SK-N-SH (cell line): ENCODE measurements at regions not wholly inside any gene's neighbourhood (a gene's known extent, or its start where the extent isn't known, plus 50 kb on each side); places are given as distances from the start of the nearest gene placed in this dataset.

ENCODE experiments used
- CTCF ChIA-PET: fragments of 300-600, 350-600 bp; formaldehyde crosslinking; extraction: SDS; loops from one replicate; lab custom pipeline; 2021; lab: Yijun Ruan, JAX
- POLR2A ChIA-PET: fragments of 350-600 bp; sonication (Branson Sonifier 250); formaldehyde crosslinking; extraction: SDS; loops from one replicate; lab custom pipeline; 2020; ENCODE audit warnings: antibody characterized with exemption, inconsistent platforms; lab: Yijun Ruan, JAX
- DNase-seq: peaks from one replicate; pipeline ENCODE4 v3.0.0; 2012
- H2AFZ ChIP-seq: fragments of 200-600 bp; sonication (generic); 2 replicates; pipeline ENCODE4 v1.8.1; 2016; ENCODE audit warnings: antibody characterized with exemption, mild to moderate bottlenecking, low read depth
- H3F3A ChIP-seq: fragments of 200-600 bp; sonication (generic); replicated peaks from 2 replicates; pipeline ENCODE3; 2016; ENCODE audit warnings: antibody characterized with exemption, mild to moderate bottlenecking; ENCODE audit not compliant: insufficient read depth
- H3K27ac ChIP-seq, 2 experiments: fragments of 200-500 bp in 1 of 2; fragments of 200-600 bp in 1 of 2; sonication (Bioruptor generic) in 1 of 2; sonication (generic), shearing (Covaris generic) in 1 of 2; 2 replicates each; pipeline versions ENCODE4 v1.5.1 to v1.6.1; 2014 to 2016; ENCODE audit warnings: low read depth in 2 of 2, inconsistent platforms in 1 of 2, low read length in 1 of 2, mild to moderate bottlenecking in 1 of 2, mixed read lengths in 1 of 2
- H3K27me3 ChIP-seq: fragments of 200-600 bp; sonication (generic), shearing (Covaris generic); 2 replicates; pipeline ENCODE4 v1.6.1; 2016; ENCODE audit warnings: mixed run types; ENCODE audit not compliant: insufficient read depth
- H3K36me3 ChIP-seq, 2 experiments: fragments of 200-500 bp in 1 of 2; fragments of 200-600 bp in 1 of 2; sonication (Bioruptor generic) in 1 of 2; sonication (generic) in 1 of 2; replicated peaks in 1 of 2; 2 replicates each; pipeline versions ENCODE3 to v1.5.1; 2014 to 2016; ENCODE audit warnings: low read length in 1 of 2, mild to moderate bottlenecking in 1 of 2; ENCODE audit not compliant: insufficient read depth in 2 of 2, control insufficient read depth in 1 of 2
- H3K4me1 ChIP-seq, 2 experiments: fragments of 200-500 bp in 1 of 2; fragments of 200-600 bp in 1 of 2; sonication (Bioruptor generic) in 1 of 2; sonication (generic), shearing (Covaris generic) in 1 of 2; 2 replicates each; pipeline versions ENCODE4 v1.5.1 to v1.6.1; 2014 to 2016; ENCODE audit warnings: low read depth in 1 of 2, low read length in 1 of 2, mixed run types in 1 of 2; ENCODE audit not compliant: insufficient read depth in 2 of 2, control insufficient read depth in 1 of 2
- H3K4me2 ChIP-seq: fragments of 200-600 bp; sonication (generic), shearing (Covaris generic); 2 replicates; pipeline ENCODE4 v1.6.1; 2017; ENCODE audit warnings: mixed run types
- H3K4me3 ChIP-seq, 2 experiments: fragments of 200-500 bp in 1 of 2; fragments of 200-600 bp in 1 of 2; sonication (Bioruptor generic) in 1 of 2; sonication (generic), shearing (Covaris generic) in 1 of 2; 2 replicates each; pipeline versions ENCODE4 v1.5.1 to v1.8.1; 2014 to 2016; ENCODE audit warnings: low read depth in 2 of 2, inconsistent platforms in 1 of 2, low read length in 1 of 2, mild to moderate bottlenecking in 1 of 2, mixed read lengths in 1 of 2, moderate library complexity in 1 of 2
- H3K79me2 ChIP-seq: fragments of 200-600 bp; sonication (generic); 2 replicates; pipeline ENCODE4 v1.8.1; 2017; ENCODE audit warnings: mild to moderate bottlenecking; ENCODE audit not compliant: insufficient read depth
- H3K9ac ChIP-seq: fragments of 200-600 bp; sonication (generic); 2 replicates; pipeline ENCODE4 v1.6.1; 2017; ENCODE audit warnings: mixed run types
- H3K9me2 ChIP-seq: fragments of 200-600 bp; sonication (generic); 2 replicates; pipeline ENCODE4 v1.6.1; 2017; ENCODE audit warnings: mixed run types
- H3K9me3 ChIP-seq: fragments of 200-600 bp; sonication (generic); 2 replicates; pipeline ENCODE4 v1.6.1; 2017; ENCODE audit warnings: mixed run types, mild to moderate bottlenecking, moderate library complexity
- H4K20me1 ChIP-seq: fragments of 200-600 bp; sonication (generic); 2 replicates; pipeline ENCODE4 v1.6.1; 2017; ENCODE audit warnings: mild to moderate bottlenecking, mixed run types; ENCODE audit not compliant: insufficient read depth
- CTCF ChIP-seq: fragments of 200-600 bp; sonication (generic); IDR thresholded peaks from 2 replicates; pipeline ENCODE4 v1.6.1; 2017; ENCODE audit warnings: antibody characterized with exemption, mild to moderate bottlenecking, moderate library complexity
- ELF1 ChIP-seq: IDR thresholded peaks from 2 replicates; pipeline ENCODE4 v1.4.0; 2012
- EP300 ChIP-seq, 2 experiments: IDR thresholded peaks; 2 replicates each; pipeline versions ENCODE4 v1.4.0 to v1.6.1; 2012; ENCODE audit warnings: borderline replicate concordance in 1 of 2, low read depth in 1 of 2, low read length in 1 of 2
- FOXM1 ChIP-seq: IDR thresholded peaks from 2 replicates; pipeline ENCODE4 v1.4.0; 2012; ENCODE audit warnings: low read depth, mild to moderate bottlenecking
- GATA2 ChIP-seq: sonication (generic); formaldehyde crosslinking; IDR thresholded peaks from 2 replicates; pipeline ENCODE4 v1.5.0; 2020; ENCODE audit warnings: mild to moderate bottlenecking, missing genetic modification reagents
- IRF3 ChIP-seq: fragments of 150-350 bp; IDR thresholded peaks from 2 replicates; pipeline ENCODE4 v1.6.1; 2016; ENCODE audit warnings: mild to moderate bottlenecking, low read depth, low read length
- JUND ChIP-seq: IDR thresholded peaks from 2 replicates; pipeline ENCODE4 v1.4.0; 2012
- MAX ChIP-seq: IDR thresholded peaks from 2 replicates; pipeline ENCODE4 v1.4.0; 2012; ENCODE audit warnings: low read depth
- MEF2A ChIP-seq: IDR thresholded peaks from 2 replicates; pipeline ENCODE4 v1.4.0; 2012; ENCODE audit warnings: low read depth, borderline replicate concordance
- NFIC ChIP-seq: IDR thresholded peaks from 2 replicates; pipeline ENCODE4 v1.4.0; 2012; ENCODE audit warnings: borderline replicate concordance
- PBX3 ChIP-seq: IDR thresholded peaks from 2 replicates; pipeline ENCODE4; 2012
- RAD21 ChIP-seq: IDR thresholded peaks from 2 replicates; pipeline ENCODE4 v1.6.1; 2012; ENCODE audit warnings: mild to moderate bottlenecking, low read length
- RFX5 ChIP-seq: IDR thresholded peaks from 2 replicates; pipeline ENCODE4 v1.6.1; 2012; ENCODE audit warnings: mild to moderate bottlenecking, improper control_type of control experiment, low read length
- RXRA ChIP-seq: IDR thresholded peaks from 2 replicates; pipeline ENCODE4 v1.4.0; 2012; ENCODE audit warnings: low read depth, mild to moderate bottlenecking, borderline replicate concordance
- SIN3A ChIP-seq: IDR thresholded peaks from 2 replicates; pipeline ENCODE4 v1.6.1; 2012; ENCODE audit warnings: low read depth, mild to moderate bottlenecking, low read length, moderate library complexity, borderline replicate concordance
- SMC3 ChIP-seq: IDR thresholded peaks from 2 replicates; pipeline ENCODE4 v1.6.1; 2012; ENCODE audit warnings: low read depth, low read length, improper control_type of control experiment
- TCF12 ChIP-seq: IDR thresholded peaks from 2 replicates; pipeline ENCODE4 v1.4.0; 2012
- TEAD4 ChIP-seq: IDR thresholded peaks from 2 replicates; pipeline ENCODE4 v1.4.0; 2012; ENCODE audit warnings: mild to moderate bottlenecking, borderline replicate concordance; ENCODE audit not compliant: insufficient read depth
- USF1 ChIP-seq: IDR thresholded peaks from 2 replicates; pipeline ENCODE4 v1.4.0; 2012; ENCODE audit warnings: low read depth, borderline replicate concordance
- USF2 ChIP-seq: fragments of 150-350 bp; IDR thresholded peaks from 2 replicates; pipeline ENCODE4 v1.6.1; 2017; ENCODE audit warnings: antibody characterized with exemption, low read length, low read depth, borderline replicate concordance
- YY1 ChIP-seq: IDR thresholded peaks from 2 replicates; pipeline ENCODE4 v1.4.0; 2012; ENCODE audit warnings: low read depth, mild to moderate bottlenecking
- ZBTB33 ChIP-seq: IDR thresholded peaks from 2 replicates; pipeline ENCODE4 v1.4.0; 2012; ENCODE audit warnings: low read depth, borderline replicate concordance
- WGBS: methylation state at CpG from one replicate; pipeline ENCODE4 v1.1.6; 2017; ENCODE audit warnings: low lambda C conversion rate; 5-methylcytosine and 5-hydroxymethylcytosine counted together

GRCh38 chr2:126467367-126468054 is 188.4 kb upstream of the GYPC start (continued):
- no peak for TF ChIP-seq ZBTB33
- no peak for TF ChIP-seq TCF12
- TF ChIP-seq SIN3A: no peak
- TF ChIP-seq PBX3: no peak
- no peak for TF ChIP-seq MEF2A
- no peak for TF ChIP-seq RXRA

- Histone ChIP-seq H2AFZ (no peak overlapping the region), H3K9me3 (no peaks in the 10 kb centered on the region), H3K4me1 (no peaks in the 10 kb centered on the region), H3K9me2 (no peaks in the 10 kb centered on the region), H3K36me3 (no peaks in the 10 kb centered on the region), H3K27me3 (no peaks in the 10 kb centered on the region), H3F3A (no peaks in the 10 kb centered on the region), H3K79me2 (no peaks in the 10 kb centered on the region), H4K20me1 (no peaks in the 10 kb centered on the region), H3K27ac (no peak overlapping the region), H3K4me2 (no peak overlapping the region), H3K9ac (no peak overlapping the region), H3K4me3 (no peak overlapping the region)
- ChIA-PET CTCF (interaction anchor here (1.4 kb wide), 1 partner anchor 12 kb away, joined by 8 read pairs; no protein-coding TSS in a partner anchor), POLR2A (no interaction called here)
- TF ChIP-seq ELF1 (no peak), USF1 (no peak), CTCF (no peak), NFIC (no peak), TEAD4 (no peak), SMC3 (no peak), RFX5 (no peak), MAX (no peak), MEF2A (no peak), FOXM1 (no peak), USF2 (no peak), ZBTB33 (no peak), YY1 (no peak), JUND (no peak), IRF3 (no peak), EP300 (IDR thresholded peaks at IDR 0.05; ENCODE audit: borderline replicate concordance in 1 of 2, low read depth in 1 of 2, low read length in 1 of 2) (no peak), RAD21 (no peak), GATA2 (no peak)
- 6% methylated on average over 3 of the region's 3 CpGs for WGBS
- no peak for DNase-seq
Measured at GRCh38 chr2:126475031-126475430, 180.9 kb upstream of the GYPC start.
